OCI-LY1 (cell line): ENCODE measurements at regions not wholly inside any gene's neighbourhood (a gene's known extent, or its start where the extent isn't known, plus 50 kb on each side); places are given as distances from the start of the nearest gene placed in this dataset.

Experiments used
- H2AFZ ChIP-seq: fragments of 200-600 bp; sonication (generic), shearing (Covaris generic); 2 replicates; pipeline ENCODE4 v1.6.0; 2014; ENCODE audit warnings: antibody characterized with exemption, mild to moderate bottlenecking, low read length
- H3F3A ChIP-seq: fragments of 200-600 bp; sonication (generic), shearing (Covaris generic); 2 replicates; pipeline ENCODE4 v1.6.0; 2014; ENCODE audit warnings: mild to moderate bottlenecking, antibody characterized with exemption, low read length, moderate library complexity; ENCODE audit not compliant: insufficient read depth
- H3K27ac ChIP-seq: fragments of 200-600 bp; sonication (generic); 2 replicates; pipeline ENCODE4 v1.5.1; 2014; ENCODE audit warnings: low read length, mixed run types, mild to moderate bottlenecking, low read depth; ENCODE audit not compliant: poor library complexity, severe bottlenecking
- H3K27me3 ChIP-seq: fragments of 200-600 bp; sonication (generic); 2 replicates; pipeline ENCODE4 v1.6.0; 2014; ENCODE audit warnings: antibody characterized with exemption, mild to moderate bottlenecking, low read length, moderate library complexity; ENCODE audit not compliant: insufficient read depth
- H3K36me3 ChIP-seq: fragments of 200-600 bp; sonication (generic); 2 replicates; pipeline ENCODE4 v1.6.1; 2014; ENCODE audit warnings: mild to moderate bottlenecking, antibody characterized with exemption, low read length, moderate library complexity, mixed read lengths; ENCODE audit not compliant: insufficient read depth
- H3K4me1 ChIP-seq: fragments of 200-600 bp; sonication (generic); 2 replicates; pipeline ENCODE4 v1.5.1; 2014; ENCODE audit warnings: mild to moderate bottlenecking, low read length, moderate library complexity; ENCODE audit not compliant: insufficient read depth, severe bottlenecking
- H3K4me2 ChIP-seq: fragments of 200-600 bp; sonication (generic), shearing (Covaris generic); 2 replicates; pipeline ENCODE4 v1.6.1; 2014; ENCODE audit warnings: low read length
- H3K4me3 ChIP-seq: fragments of 200-600 bp; sonication (generic); 2 replicates; pipeline ENCODE4 v1.5.1; 2014; ENCODE audit warnings: low read length, low read depth, mild to moderate bottlenecking, mixed read lengths; ENCODE audit not compliant: poor library complexity, severe bottlenecking
- H3K79me2 ChIP-seq: fragments of 200-600 bp; shearing (Covaris generic); 2 replicates; pipeline ENCODE4 v1.6.1; 2016; ENCODE audit warnings: mixed run types, low read length, mixed read lengths; ENCODE audit not compliant: insufficient read depth
- H3K9ac ChIP-seq: fragments of 200-600 bp; sonication (generic), shearing (Covaris generic); 2 replicates; pipeline ENCODE4 v1.6.1; 2014; ENCODE audit warnings: mild to moderate bottlenecking, low read length, mixed read lengths
- H3K9me2 ChIP-seq: fragments of 200-600 bp; sonication (generic), shearing (Covaris generic); 2 replicates; pipeline ENCODE4 v1.6.1; 2014; ENCODE audit warnings: low read depth, mild to moderate bottlenecking, low read length, mixed read lengths
- H3K9me3 ChIP-seq: fragments of 200-600 bp; shearing (Covaris generic); 2 replicates; pipeline ENCODE4 v1.6.1; 2014; ENCODE audit warnings: low read length, mixed read lengths
- H4K20me1 ChIP-seq: fragments of 200-600 bp; sonication (generic), shearing (Covaris generic); 2 replicates; pipeline ENCODE4 v1.6.0; 2016; ENCODE audit warnings: mild to moderate bottlenecking, low read length; ENCODE audit not compliant: insufficient read depth
- CTCF ChIP-seq: fragments of 200-600 bp; sonication (generic), shearing (Covaris generic); IDR thresholded peaks from 2 replicates; pipeline ENCODE4 v1.5.1; 2017; ENCODE audit warnings: mild to moderate bottlenecking, antibody characterized with exemption, low read length, moderate library complexity, mixed read lengths
- EZH2 ChIP-seq: fragments of 200-600 bp; sonication (generic), shearing (Covaris generic); IDR thresholded peaks from 2 replicates; pipeline ENCODE4 v1.8.0; 2017; ENCODE audit warnings: borderline replicate concordance, mixed run types, mild to moderate bottlenecking, antibody characterized with exemption, low read length, moderate library complexity, mixed read lengths

- Histone ChIP-seq H4K20me1 (no peaks in the 10 kb centered on the region), H2AFZ (no peak overlapping the region), H3K27ac (no peak overlapping the region), H3K4me1 (no peaks in the 10 kb centered on the region), H3F3A (no peaks in the 10 kb centered on the region), H3K9me3 (no peaks in the 10 kb centered on the region), H3K27me3 (no peaks in the 10 kb centered on the region), H3K79me2 (no peaks in the 10 kb centered on the region), H3K4me3 (no peak overlapping the region), H3K9me2 (no peaks in the 10 kb centered on the region), H3K36me3 (no peaks in the 10 kb centered on the region), H3K9ac (no peak overlapping the region), H3K4me2 (no peak overlapping the region)
- TF ChIP-seq EZH2 (no peak), CTCF (no peak)
Observed at GRCh38 chr18:30658306-30658705, 384.2 kb downstream of the DSC3 start.

DNA sequence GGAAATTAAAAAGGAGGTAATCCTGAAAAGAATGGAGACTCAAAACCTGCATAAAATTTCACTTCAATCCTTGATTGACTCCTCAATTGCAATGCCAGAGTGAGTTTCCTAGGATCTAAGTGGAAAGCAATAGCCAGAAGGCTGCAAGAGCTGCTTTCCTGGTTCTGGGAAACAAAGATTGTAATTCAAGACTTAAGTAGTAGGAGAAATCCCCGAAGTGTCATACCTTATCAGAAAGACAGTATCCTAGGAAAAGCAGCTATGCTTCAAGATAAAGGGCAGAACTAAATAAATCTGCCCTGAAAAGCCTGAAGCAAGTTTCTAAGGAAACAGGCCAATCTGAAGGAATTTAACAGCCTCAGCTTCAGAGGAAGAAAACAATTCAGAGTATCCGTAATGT is 390.2 kb downstream of the DSC3 start:
- Histone ChIP-seq H3K4me2 (no peak overlapping the region), H2AFZ (no peak overlapping the region)
- TF ChIP-seq EZH2 (no peak), CTCF (no peak)

DNA sequence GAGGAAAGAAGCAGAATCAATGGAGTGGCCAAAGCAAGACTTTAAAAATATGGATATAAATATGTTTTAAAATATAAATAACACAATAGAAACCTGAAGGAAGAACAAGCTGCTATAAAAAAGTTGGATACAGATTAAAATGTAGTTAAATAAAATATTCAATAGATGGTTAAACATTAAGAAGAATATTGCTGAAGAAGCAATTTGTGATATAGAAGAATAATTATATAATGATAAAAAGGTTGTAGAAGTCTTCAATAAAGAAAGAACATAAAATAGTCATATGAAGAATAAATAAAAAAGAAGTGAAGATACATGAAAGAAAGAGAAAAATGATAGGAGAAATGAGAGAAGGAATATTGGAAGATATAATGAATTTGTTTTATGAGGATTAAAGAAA is 392.0 kb downstream of the DSC3 start:
- Histone ChIP-seq H3K4me2 (no peak overlapping the region), H3K9me2 (no peaks in the 10 kb centered on the region), H2AFZ (no peak overlapping the region), H3K27me3 (no peaks in the 10 kb centered on the region), H4K20me1 (no peaks in the 10 kb centered on the region), H3K9ac (no peak overlapping the region), H3F3A (no peaks in the 10 kb centered on the region), H3K4me3 (no peak overlapping the region), H3K79me2 (no peaks in the 10 kb centered on the region), H3K9me3 (no peaks in the 10 kb centered on the region), H3K4me1 (no peaks in the 10 kb centered on the region), H3K27ac (no peak overlapping the region), H3K36me3 (no peaks in the 10 kb centered on the region)
- TF ChIP-seq EZH2 (no peak), CTCF (no peak)

More for the DNA sequence above, 390.2 kb downstream of the DSC3 start:
- Histone ChIP-seq H3K27ac (no peak overlapping the region), H3K9ac (no peak overlapping the region), H3F3A (no peaks in the 10 kb centered on the region), H3K9me3 (no peaks in the 10 kb centered on the region), H3K9me2 (no peaks in the 10 kb centered on the region), H3K4me3 (no peak overlapping the region), H4K20me1 (no peaks in the 10 kb centered on the region), H3K79me2 (no peaks in the 10 kb centered on the region), H3K27me3 (no peaks in the 10 kb centered on the region), H3K36me3 (no peaks in the 10 kb centered on the region), H3K4me1 (no peaks in the 10 kb centered on the region)
